H1 (cell line): ENCODE measurements at regions not wholly inside any gene's neighbourhood (a gene's known extent, or its start where the extent isn't known, plus 50 kb on each side); places are given as distances from the start of the nearest gene placed in this dataset.

Source experiments
- CTCF ChIA-PET: fragments of 300-600 bp; sonication (Branson Sonifier 250); formaldehyde crosslinking; loops from one replicate; lab custom pipeline; 2021; ENCODE audit not compliant: partially characterized antibody; lab: Charles Lee
- POLR2A ChIA-PET: fragments of 300-600 bp; sonication (Branson Sonifier 250); formaldehyde crosslinking; loops from one replicate; lab custom pipeline; 2021; ENCODE audit warnings: inconsistent platforms; ENCODE audit not compliant: partially characterized antibody; lab: Charles Lee
- DNase-seq, 2 experiments: peaks; one replicate each; pipeline versions ENCODE4 v3.0.0 to v3.0.0-alpha.2; 2010 to 2022; ENCODE audit warnings: low spot score in 2 of 2, low read depth in 1 of 2, mixed read lengths in 1 of 2
- FAIRE-seq: peaks from 2 replicates; lab custom pipeline; 2011; peaks lifted over from hg19 to GRCh38; lab: Jason Lieb, UNC
- H2AFZ ChIP-seq: 2 replicates; pipeline ENCODE4 v1.8.1; 2012; ENCODE audit warnings: low read length, inconsistent platforms
- H2AK5ac ChIP-seq: 2 replicates; pipeline ENCODE4 v1.6.1; 2013; ENCODE audit warnings: low read depth, low read length
- H2BK120ac ChIP-seq: replicated peaks from 2 replicates; pipeline ENCODE3; 2013; ENCODE audit warnings: low read depth, low read length, inconsistent platforms
- H2BK12ac ChIP-seq: 2 replicates; pipeline ENCODE4 v1.6.1; 2013; ENCODE audit warnings: low read depth, low read length
- H2BK15ac ChIP-seq: 2 replicates; pipeline ENCODE4 v1.6.1; 2013; ENCODE audit warnings: low read length
- H2BK20ac ChIP-seq: 2 replicates; pipeline ENCODE4 v1.6.1; 2013; ENCODE audit warnings: low read length
- H2BK5ac ChIP-seq: 2 replicates; pipeline ENCODE4 v1.6.1; 2013; ENCODE audit warnings: low read depth, low read length
- H3K14ac ChIP-seq: 2 replicates; pipeline ENCODE4 v1.6.1; 2013; ENCODE audit warnings: inconsistent platforms; ENCODE audit not compliant: insufficient read length
- H3K18ac ChIP-seq: 2 replicates; pipeline ENCODE4 v1.6.1; 2013; ENCODE audit warnings: low read length; ENCODE audit errors: extremely low read depth
- H3K23ac ChIP-seq: 2 replicates; pipeline ENCODE4 v1.6.1; 2013; ENCODE audit warnings: inconsistent platforms; ENCODE audit not compliant: insufficient read length
- H3K23me2 ChIP-seq: 2 replicates; pipeline ENCODE4 v1.6.1; 2013; ENCODE audit warnings: low read depth, low read length
- H3K27ac ChIP-seq: 2 replicates; pipeline ENCODE4 v1.6.1; 2011; ENCODE audit warnings: low read depth, low read length, inconsistent platforms
- H3K27me3 ChIP-seq, 4 experiments: replicated peaks in 1 of 4; 1 replicate in 1 of 4; 2 replicates in 3 of 4; pipeline versions ENCODE4 v1.6.1 to v1.8.1; 2011 to 2013; ENCODE audit warnings: low read length in 3 of 4, mild to moderate bottlenecking in 3 of 4, inconsistent platforms in 2 of 4, mixed read lengths in 2 of 4, moderate library complexity in 1 of 4; ENCODE audit not compliant: control insufficient read depth in 3 of 4, insufficient read depth in 3 of 4; ENCODE audit errors: extremely low read depth in 1 of 4
- H3K36me3 ChIP-seq, 4 experiments: 2 replicates each; pipeline versions ENCODE4 v1.6.1 to v1.8.1; 2011 to 2013; ENCODE audit warnings: mild to moderate bottlenecking in 4 of 4, low read length in 3 of 4, moderate library complexity in 2 of 4, control low read depth in 1 of 4, inconsistent platforms in 1 of 4; ENCODE audit not compliant: insufficient read depth in 4 of 4, control insufficient read depth in 2 of 4
- H3K4ac ChIP-seq: replicated peaks from 2 replicates; pipeline ENCODE3; 2013; ENCODE audit warnings: low read length, low read depth, mixed read lengths, inconsistent platforms; ENCODE audit not compliant: insufficient read length
- H3K4me1 ChIP-seq, 4 experiments: replicated peaks in 1 of 4; 1 replicate in 1 of 4; 2 replicates in 3 of 4; pipeline versions ENCODE4 v1.6.1 to v1.8.1; 2011 to 2013; ENCODE audit warnings: low read length in 3 of 4, inconsistent platforms in 2 of 4, mixed read lengths in 1 of 4; ENCODE audit not compliant: insufficient read depth in 4 of 4, control insufficient read depth in 3 of 4
- H3K4me2 ChIP-seq, 2 experiments: 2 replicates each; pipeline versions ENCODE4 v1.6.1 to v1.8.1; 2011 to 2013; ENCODE audit warnings: low read depth in 2 of 2, low read length in 2 of 2, control low read depth in 1 of 2, inconsistent platforms in 1 of 2, mild to moderate bottlenecking in 1 of 2; ENCODE audit not compliant: insufficient read depth in 1 of 2
- H3K4me3 ChIP-seq, 4 experiments: fragments of 200-600, 300-600 bp in 1 of 4; sonication (generic), shearing (Covaris generic), sonication (Bioruptor Twin) in 1 of 4; 2 replicates each; pipeline versions ENCODE4 v1.5.1 to v1.8.1; 2011 to 2016; ENCODE audit warnings: low read length in 4 of 4, low read depth in 3 of 4, control low read depth in 2 of 4, inconsistent platforms in 2 of 4, mild to moderate bottlenecking in 2 of 4, mixed read lengths in 1 of 4, moderate library complexity in 1 of 4; ENCODE audit not compliant: insufficient read depth in 2 of 4; ENCODE audit errors: extremely low read depth in 1 of 4
- H3K56ac ChIP-seq: replicated peaks from 2 replicates; pipeline ENCODE3; 2013; ENCODE audit warnings: low read depth, mild to moderate bottlenecking, mixed read lengths, low read length, inconsistent platforms; ENCODE audit not compliant: insufficient read length
- H3K79me1 ChIP-seq: 2 replicates; pipeline ENCODE4 v1.6.1; 2013; ENCODE audit warnings: low read depth, low read length, control low read depth
- H3K79me2 ChIP-seq, 2 experiments: 2 replicates each; pipeline versions ENCODE4 v1.6.1 to v1.8.1; 2012 to 2013; ENCODE audit warnings: low read length in 2 of 2, mild to moderate bottlenecking in 2 of 2, inconsistent platforms in 1 of 2; ENCODE audit not compliant: insufficient read depth in 2 of 2, control insufficient read depth in 1 of 2
- H3K9ac ChIP-seq, 4 experiments: replicated peaks in 1 of 4; 1 replicate in 1 of 4; 2 replicates in 3 of 4; pipeline versions ENCODE4 v1.6.1 to v1.8.1; 2011 to 2013; ENCODE audit warnings: low read depth in 3 of 4, low read length in 3 of 4, control low read depth in 2 of 4, mild to moderate bottlenecking in 2 of 4, moderate library complexity in 2 of 4, inconsistent platforms in 1 of 4; ENCODE audit errors: extremely low read depth in 1 of 4
- H3K9me3 ChIP-seq, 2 experiments: 2 replicates each; pipeline versions ENCODE4 v1.6.1 to v1.8.1; 2012 to 2013; ENCODE audit warnings: mild to moderate bottlenecking in 2 of 2, moderate library complexity in 2 of 2, control low read depth in 1 of 2, inconsistent platforms in 1 of 2, low read depth in 1 of 2, low read length in 1 of 2, mixed read lengths in 1 of 2; ENCODE audit not compliant: insufficient read depth in 2 of 2
- H4K20me1 ChIP-seq, 2 experiments: replicated peaks in 1 of 2; 2 replicates each; pipeline versions ENCODE3 to v1.8.1; 2011 to 2013; ENCODE audit warnings: inconsistent platforms in 2 of 2, low read length in 2 of 2, mild to moderate bottlenecking in 1 of 2; ENCODE audit not compliant: insufficient read depth in 2 of 2, control insufficient read depth in 1 of 2
- H4K5ac ChIP-seq: 2 replicates; pipeline ENCODE4 v1.6.1; 2013; ENCODE audit warnings: low read length, low read depth, mixed read lengths, inconsistent platforms; ENCODE audit not compliant: insufficient read length
- H4K8ac ChIP-seq: 2 replicates; pipeline ENCODE4 v1.8.0; 2013; ENCODE audit warnings: mild to moderate bottlenecking, moderate library complexity, low read length, inconsistent platforms; ENCODE audit not compliant: insufficient read depth; ENCODE audit errors: extremely low read depth
- H4K91ac ChIP-seq: replicated peaks from 2 replicates; pipeline ENCODE3; 2013; ENCODE audit warnings: low read length, mixed read lengths, inconsistent platforms; ENCODE audit not compliant: insufficient read length
- ASH2L ChIP-seq: fragments of 200-600, 300-600 bp; sonication (generic); IDR thresholded peaks from one replicate; pipeline ENCODE4 v1.7.1; 2017; ENCODE audit warnings: low read length
- BRCA1 ChIP-seq: IDR thresholded peaks from 2 replicates; pipeline ENCODE4 v1.6.1; 2012; ENCODE audit warnings: low read depth, low read length, improper control_type of control experiment
- CBX8 ChIP-seq: fragments of 300-800, 300-1000 bp; sonication (generic); IDR thresholded peaks from 2 replicates; pipeline ENCODE4 v1.7.1; 2016; ENCODE audit warnings: low read depth, low read length, borderline replicate concordance
- RBBP5 ChIP-seq: IDR thresholded peaks from 2 replicates; pipeline ENCODE4 v1.7.1; 2012; ENCODE audit warnings: low read depth, mild to moderate bottlenecking, inconsistent platforms, low read length, moderate library complexity, borderline replicate concordance
- SAP30 ChIP-seq: fragments of 300-600 bp; sonication (generic); IDR thresholded peaks from 2 replicates; pipeline ENCODE4 v1.7.1; 2012; ENCODE audit warnings: low read length, moderate library complexity, mild to moderate bottlenecking, inconsistent platforms; ENCODE audit not compliant: insufficient read depth, insufficient replicate concordance
- SIRT6 ChIP-seq: IDR thresholded peaks from one replicate; pipeline ENCODE4 v1.7.1; 2012; ENCODE audit warnings: low read length, inconsistent platforms
- SP2 ChIP-seq: IDR thresholded peaks from 2 replicates; pipeline ENCODE4 v1.6.1; 2012; ENCODE audit warnings: mild to moderate bottlenecking, low read length, inconsistent platforms
- SUZ12 ChIP-seq: fragments of 200-600 bp; sonication (generic); IDR thresholded peaks from 2 replicates; pipeline ENCODE4 v1.6.1; 2012; ENCODE audit warnings: mild to moderate bottlenecking, inconsistent platforms, low read length, moderate library complexity, mixed read lengths
- WGBS, 2 experiments: shearing (Covaris generic) in 1 of 2; methylation state at CpG; one replicate each; pipeline versions ENCODE4 v1.1.6 to v1.1.7; 2013 to 2015; ENCODE audit warnings: low lambda C conversion rate in 2 of 2, mixed read lengths in 2 of 2, inconsistent platforms in 1 of 2, low coverage in 1 of 2, missing lambda C conversion rate in 1 of 2; ENCODE audit not compliant: insufficient replicate concordance in 2 of 2, insufficient coverage in 1 of 2, insufficient read length in 1 of 2; ENCODE audit errors: extremely low coverage in 1 of 2, missing lambda C conversion rate in 1 of 2; 5-methylcytosine and 5-hydroxymethylcytosine counted together

- no peaks in the 10 kb centered on the region for H3K79me2 ChIP-seq
- ChIA-PET POLR2A (interaction anchor here (1.2 kb wide), 1 partner anchor 11 kb away, joined by 3 read pairs; no protein-coding TSS in a partner anchor), CTCF (interaction anchor here (0.9 to 1.4 kb wide), 4 partner anchors 9 to 12 kb away, joined by 3 to 7 read pairs (median 5); no protein-coding TSS in a partner anchor)
- no peak overlapping the region for H4K8ac ChIP-seq
- FAIRE-seq (no peak), DNase-seq (no peak)
- H3K18ac ChIP-seq = no peak overlapping the region; the same call in 1 of the 2 replicates
- H3K79me1 ChIP-seq = no peaks in the 10 kb centered on the region
- H2BK5ac ChIP-seq = no peak overlapping the region
- H3K27me3 ChIP-seq = no peaks in the 10 kb centered on the region
- H4K5ac ChIP-seq = no peak overlapping the region
- no peaks in the 10 kb centered on the region for H4K20me1 ChIP-seq
- no peak overlapping the region for H2BK12ac ChIP-seq
- no peak overlapping the region for H4K91ac ChIP-seq
- H3K23ac ChIP-seq = no peak overlapping the region
- no peak overlapping the region; the same call in 1 of the 2 replicates for H2BK20ac ChIP-seq
- H2AFZ ChIP-seq = 0 out of 2 replicates have a peak overlapping the region, but pooled peaks have one; percentile 3
- H3K9ac ChIP-seq = no peak overlapping the region
- H2BK120ac ChIP-seq = no peak overlapping the region
- H3K4me2 ChIP-seq = no peak overlapping the region
- TF ChIP-seq BRCA1 (no peak), SUZ12 (no peak), CBX8 (no peak), SAP30 (no peak), SP2 (no peak), ASH2L (no peak), RBBP5 (no peak), SIRT6 (no peak)
- no peak overlapping the region for H3K4ac ChIP-seq
- no peak overlapping the region for H3K4me3 ChIP-seq
- H3K27ac ChIP-seq = no peak overlapping the region
- peaks cover 0 to 3% of the 10 kb centered on the region in 2 experiments; a peak in 1 of 4 replicates for H3K9me3 ChIP-seq
- H3K36me3 ChIP-seq = no peaks in the 10 kb centered on the region
- H3K56ac ChIP-seq = no peak overlapping the region
- WGBS, 2 experiments = 87% methylated on average over 15 of the region's 15 CpGs; no CpG with 5 or more reads in 1 of the 2 experiments
- no peak overlapping the region for H2BK15ac ChIP-seq
- H3K23me2 ChIP-seq = no peaks in the 10 kb centered on the region
- H3K4me1 ChIP-seq = peaks cover 0 to 4% (median 0%) of the 10 kb centered on the region in 4 experiments; a peak in 3 of 7 replicates
- 0 out of 2 replicates have a peak overlapping the region, but pooled peaks have one; percentile 10 for H2AK5ac ChIP-seq
- H3K14ac ChIP-seq = no peak overlapping the region
Measured at GRCh38 chr13:24618011-24618955, 61.9 kb upstream of the ATP12A start.
